ENCODE measurements at regions not wholly inside any gene's neighbourhood (a gene's known extent, or its start where the extent isn't known, plus 50 kb on each side); places are given as distances from the start of the nearest gene placed in this dataset.

GRCh38 chr14:43232261-43232660 is 1274.8 kb downstream of the FSCB start:
- intact Hi-C loops (cut with micrococcal nuclease; ENCODE audit: unreplicated experiment), result no loop called here
- BruUV-seq (replicated peaks), result no TSS peak
- Mint-ChIP-seq H3K36me3 (ENCODE audit: insufficient read depth, unreplicated experiment) (no peaks in the 10 kb centered on the region), H3K27ac (ENCODE audit: unreplicated experiment) (no peak overlapping the region), H3K9me3 (ENCODE audit: unreplicated experiment) (peaks cover 10% of the 10 kb centered on the region), H3K4me3 (ENCODE audit: unreplicated experiment) (no peak overlapping the region), H3K4me1 (ENCODE audit: low read depth, unreplicated experiment) (no peaks in the 10 kb centered on the region), H3K27me3 (ENCODE audit: insufficient read depth, unreplicated experiment) (no peaks in the 10 kb centered on the region)
- no peak for DNase-seq
- Histone ChIP-seq H3K4me3 (ENCODE audit: low read depth, low read length) (no peak overlapping the region), H3K36me3 (ENCODE audit: control insufficient read depth, insufficient read depth, low read length) (no peaks in the 10 kb centered on the region), H3K4me1 (no peaks in the 10 kb centered on the region), H3K9me3 (no peaks in the 10 kb centered on the region), H3K27me3 (replicated peaks; ENCODE audit: control insufficient read depth, insufficient read depth, low read length) (no peaks in the 10 kb centered on the region)
- ChIA-PET POLR2A (no interaction called here), CTCF (no interaction called here)
- no peak for TF ChIP-seq CTCF (IDR thresholded peaks at IDR 0.05; ENCODE audit: insufficient read depth in 1 of 2, low read depth in 1 of 2, low read length in 1 of 2, severe bottlenecking in 1 of 2, unreplicated experiment in 1 of 2)

DNA sequence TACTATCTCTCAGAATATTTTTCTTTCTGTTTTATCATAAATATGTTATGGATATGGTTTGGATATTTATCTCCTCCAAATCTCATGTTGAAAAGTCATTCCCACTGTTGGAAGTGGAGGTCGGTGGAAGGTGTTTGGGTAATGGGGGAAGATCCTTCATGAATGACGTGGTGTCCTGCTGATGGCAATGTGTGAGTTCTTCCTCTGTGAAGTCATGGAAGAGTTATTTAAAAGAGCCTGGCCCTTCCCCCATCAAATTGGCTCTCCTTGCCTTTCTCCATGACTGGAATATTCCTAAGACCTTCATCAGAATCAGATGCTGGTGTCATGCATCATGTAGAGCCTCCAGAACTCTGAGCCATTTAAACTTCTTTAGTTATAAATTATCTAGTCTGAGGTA is 1291.6 kb downstream of the FSCB start:
- Histone ChIP-seq H3K9me3 (no peaks in the 10 kb centered on the region), H3K4me1 (no peaks in the 10 kb centered on the region), H3K4me3 (ENCODE audit: low read depth, low read length) (no peak overlapping the region), H3K36me3 (ENCODE audit: control insufficient read depth, insufficient read depth, low read length) (no peaks in the 10 kb centered on the region), H3K27me3 (replicated peaks; ENCODE audit: control insufficient read depth, insufficient read depth, low read length) (no peaks in the 10 kb centered on the region)
- Mint-ChIP-seq H3K27me3 (ENCODE audit: insufficient read depth, unreplicated experiment) (no peaks in the 10 kb centered on the region), H3K27ac (ENCODE audit: unreplicated experiment) (no peak overlapping the region), H3K4me1 (ENCODE audit: low read depth, unreplicated experiment) (no peaks in the 10 kb centered on the region), H3K4me3 (ENCODE audit: unreplicated experiment) (no peak overlapping the region), H3K9me3 (ENCODE audit: unreplicated experiment) (no peaks in the 10 kb centered on the region), H3K36me3 (ENCODE audit: insufficient read depth, unreplicated experiment) (no peaks in the 10 kb centered on the region)
- no peak for TF ChIP-seq CTCF (IDR thresholded peaks at IDR 0.05; ENCODE audit: insufficient read depth in 1 of 2, low read depth in 1 of 2, low read length in 1 of 2, severe bottlenecking in 1 of 2, unreplicated experiment in 1 of 2)
- no TSS peak for BruUV-seq (replicated peaks)
- intact Hi-C loops (cut with micrococcal nuclease; ENCODE audit: unreplicated experiment), result no loop called here
- ChIA-PET POLR2A (no interaction called here), CTCF (no interaction called here)
- no peak for DNase-seq

GRCh38 chr14:43207189-43207588 is 1299.9 kb downstream of the FSCB start:
- H3K4me3 ChIP-seq (ENCODE audit: low read depth, low read length), result no peak overlapping the region
- ChIA-PET CTCF (no interaction called here), POLR2A (no interaction called here)
- intact Hi-C loops (cut with micrococcal nuclease; ENCODE audit: unreplicated experiment), result no loop called here
- H3K4me1 ChIP-seq, result no peaks in the 10 kb centered on the region
- no peak overlapping the region for H3K4me3 Mint-ChIP-seq (ENCODE audit: unreplicated experiment)
- H3K9me3 Mint-ChIP-seq (ENCODE audit: unreplicated experiment), result no peaks in the 10 kb centered on the region
- no peak for DNase-seq
- H3K36me3 ChIP-seq (ENCODE audit: control insufficient read depth, insufficient read depth, low read length), result no peaks in the 10 kb centered on the region
- no peaks in the 10 kb centered on the region for H3K27me3 ChIP-seq (replicated peaks; ENCODE audit: control insufficient read depth, insufficient read depth, low read length)
- BruUV-seq (replicated peaks), result no TSS peak
- H3K9me3 ChIP-seq, result no peaks in the 10 kb centered on the region
- no peaks in the 10 kb centered on the region for H3K27me3 Mint-ChIP-seq (ENCODE audit: insufficient read depth, unreplicated experiment)
- no peaks in the 10 kb centered on the region for H3K36me3 Mint-ChIP-seq (ENCODE audit: insufficient read depth, unreplicated experiment)
- H3K27ac Mint-ChIP-seq (ENCODE audit: unreplicated experiment), result no peak overlapping the region
- TF ChIP-seq CTCF (IDR thresholded peaks at IDR 0.05; ENCODE audit: insufficient read depth in 1 of 2, low read depth in 1 of 2, low read length in 1 of 2, severe bottlenecking in 1 of 2, unreplicated experiment in 1 of 2), result no peak
- no peaks in the 10 kb centered on the region for H3K4me1 Mint-ChIP-seq (ENCODE audit: low read depth, unreplicated experiment)

Data from Caco-2 (cell line).